NCI-H2107 (cell line): ENCODE measurements at regions not wholly inside any gene's neighbourhood (a gene's known extent, or its start where the extent isn't known, plus 50 kb on each side); places are given as distances from the start of the nearest gene placed in this dataset.
"Not testable (repeated sequence)": the region's sequence is repeated elsewhere in the genome, so short reads cannot be mapped to it uniquely, and the experiment has no call there.

Experiments
- DNase-seq: peaks from one replicate; lab custom pipeline; 2025; lab: John Stamatoyannopoulos, UW

GRCh38 chr7:140283472-140283871 is 106.7 kb upstream of the KDM7A start:
- DNase-seq, result no peak

DNA sequence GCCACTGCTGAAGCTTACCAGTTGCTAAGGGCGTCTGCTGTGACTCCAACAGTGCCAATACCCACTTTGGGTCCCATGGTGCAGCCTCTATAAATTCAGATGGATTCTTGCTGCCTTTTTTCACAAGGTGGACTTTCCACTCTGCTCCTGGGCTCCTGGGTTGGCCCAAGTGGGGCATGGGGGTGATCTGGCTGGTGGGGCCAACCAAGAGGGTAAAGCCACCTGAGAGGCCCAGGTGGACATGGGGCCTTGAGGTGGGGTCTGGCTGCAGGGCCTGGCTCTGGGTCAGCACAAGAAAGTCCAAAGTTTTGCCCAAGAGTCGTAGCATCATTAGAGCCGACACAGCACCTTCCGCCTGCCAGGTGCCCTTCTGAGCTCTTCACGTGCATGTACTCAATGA is 105.2 kb upstream of the KDM7A start:
- DNase-seq, result no peak

- DNase-seq, result no peak
Measured at GRCh38 chr7:140281255-140281654, 104.5 kb upstream of the KDM7A start.

GRCh38 chr7:140276001-140276400 is 99.2 kb upstream of the KDM7A start:
- DNase-seq, result no peak

DNA sequence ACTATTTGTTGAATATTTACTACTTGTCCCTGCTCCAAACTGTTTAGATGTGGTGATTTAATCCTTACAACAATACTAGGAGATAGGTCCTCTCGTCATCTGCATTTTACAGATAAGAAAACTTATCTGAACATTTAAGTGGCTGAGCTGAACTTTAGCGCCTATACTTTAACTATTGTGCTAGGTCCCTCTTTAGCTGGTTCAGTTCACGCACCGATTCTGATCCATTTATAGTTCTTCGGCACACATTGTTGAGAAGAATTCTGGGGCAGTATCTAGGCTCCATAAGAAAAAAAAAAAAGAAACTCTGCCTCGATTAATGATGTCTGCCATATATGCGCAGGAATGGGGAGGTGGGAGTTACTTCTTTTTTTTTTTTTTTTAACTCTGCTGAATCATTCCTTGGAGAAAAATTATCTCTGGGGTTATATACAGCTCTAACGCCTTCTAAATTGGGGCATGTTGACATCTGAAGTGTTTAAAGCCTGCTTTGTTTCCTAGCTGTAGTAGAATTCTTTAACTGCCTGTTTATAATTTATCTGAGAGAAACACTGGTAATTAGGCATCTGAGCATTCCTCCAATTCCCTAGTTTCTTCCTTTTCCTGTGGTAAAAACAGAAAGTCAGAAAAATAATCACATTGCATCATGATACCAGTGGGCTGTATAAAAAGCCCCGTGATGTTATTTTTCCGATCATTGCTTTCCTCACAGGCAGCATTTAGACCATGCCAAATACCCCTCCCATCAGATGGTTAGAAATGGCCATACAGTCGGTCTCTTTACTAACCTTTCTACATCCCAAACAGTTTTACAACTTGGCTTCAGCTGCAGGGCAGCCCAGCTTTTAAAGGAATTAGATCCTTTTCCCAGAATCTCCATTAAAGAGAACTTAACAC is 98.5 kb upstream of the KDM7A start:
- no peak for DNase-seq

DNA sequence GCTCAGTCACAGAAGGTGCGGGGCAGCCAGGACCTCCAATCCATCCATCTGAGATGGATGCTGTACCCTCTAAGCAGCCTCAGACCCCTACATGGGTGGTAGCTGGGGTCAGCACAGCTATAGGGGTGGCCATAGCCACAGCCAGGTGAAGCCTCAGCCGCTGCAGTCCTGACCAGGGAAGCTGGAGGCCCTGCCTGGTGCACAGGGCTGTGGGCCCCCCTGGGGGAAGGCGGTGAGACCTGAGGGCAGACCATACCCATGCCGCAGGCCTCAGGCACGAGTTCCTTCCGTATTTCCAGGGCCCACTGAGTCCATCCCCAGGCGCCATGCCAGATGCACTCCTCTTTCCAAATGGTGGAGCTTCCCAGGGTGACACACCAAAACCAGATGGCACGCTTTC is 96.6 kb upstream of the KDM7A start:
- no peak for DNase-seq

DNA sequence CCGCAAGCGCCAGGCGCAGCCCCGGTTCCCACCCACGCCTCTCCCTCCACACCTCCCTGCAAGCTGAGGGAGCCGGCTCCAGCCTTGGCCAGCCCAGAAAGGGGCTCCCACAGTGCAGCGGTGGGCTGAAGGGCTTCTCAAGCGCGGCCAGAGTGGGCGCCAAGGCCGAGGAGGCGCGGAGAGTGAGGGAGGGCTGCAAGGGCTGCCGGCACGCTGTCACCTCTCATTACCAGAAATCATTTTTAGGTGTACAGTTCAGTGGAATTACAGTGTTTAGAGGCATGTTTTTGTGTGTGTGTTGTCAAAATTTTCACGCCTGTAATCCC is 94.8 kb upstream of the KDM7A start:
- not testable (repeated sequence) for DNase-seq

- DNase-seq, result no peak
Measured at GRCh38 chr7:140269004-140269638, 92.3 kb upstream of the KDM7A start.

DNA sequence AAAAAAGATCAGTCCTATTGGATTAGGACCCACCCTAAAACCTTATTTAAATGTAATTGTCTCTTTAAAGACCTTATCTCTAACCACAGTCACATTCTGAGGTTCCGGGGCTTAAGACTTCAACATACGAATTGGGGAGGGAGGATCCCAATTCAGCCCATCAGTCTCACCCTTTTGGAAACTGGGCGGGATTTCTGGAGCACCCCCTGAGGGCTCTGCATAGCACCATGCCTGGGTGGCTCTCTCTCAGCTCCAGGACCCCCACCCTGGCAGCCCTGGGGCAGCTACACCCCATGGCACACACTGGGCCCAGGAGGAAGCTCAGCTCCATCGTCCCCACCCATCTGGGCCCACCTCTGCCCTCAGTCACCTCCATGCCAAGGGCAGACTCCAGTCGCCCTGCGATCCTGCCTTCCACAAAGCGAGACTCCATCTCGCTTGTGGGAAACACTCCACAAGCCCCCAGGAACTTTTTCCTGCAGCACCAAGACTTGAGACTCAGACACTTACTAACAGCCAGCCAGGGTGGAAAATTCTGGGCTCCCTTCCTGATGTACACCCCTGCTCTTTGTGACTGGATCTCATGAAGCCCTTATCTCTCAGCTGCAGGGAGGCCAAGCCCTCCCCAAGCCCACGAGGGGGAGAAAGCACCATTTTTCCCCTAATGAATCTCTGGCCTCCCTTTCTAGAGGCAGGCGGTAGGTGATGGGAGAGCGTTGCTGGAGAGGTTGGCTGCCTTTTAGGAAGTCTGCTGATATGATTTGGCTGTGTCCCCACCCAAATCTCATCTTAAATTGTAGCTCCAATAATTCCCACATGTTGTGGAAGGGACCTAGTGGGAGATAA is 90.8 kb upstream of the KDM7A start:
- no peak for DNase-seq

DNA sequence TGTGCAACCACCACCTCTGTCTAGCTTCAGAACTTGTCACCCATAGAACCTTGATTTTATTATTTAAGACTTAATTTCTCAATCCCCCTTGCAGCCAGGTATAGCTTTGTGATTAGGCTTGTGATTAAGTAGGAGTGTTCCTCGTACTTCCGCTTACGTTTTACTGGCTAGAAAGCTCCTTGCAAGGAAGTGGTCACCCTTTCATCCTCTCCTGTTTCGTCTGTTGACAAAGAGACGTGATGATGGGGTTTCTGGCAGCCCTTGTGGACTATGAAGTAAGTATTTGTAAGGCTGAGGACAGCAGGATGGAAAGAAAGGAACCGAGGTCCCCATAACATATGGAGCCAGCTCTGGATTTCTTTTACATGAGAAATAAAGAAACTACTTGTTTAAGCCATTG is 86.5 kb upstream of the KDM7A start:
- DNase-seq, result no peak

GRCh38 chr7:140262242-140262903 is 85.6 kb upstream of the KDM7A start:
- DNase-seq, result no peak

DNA sequence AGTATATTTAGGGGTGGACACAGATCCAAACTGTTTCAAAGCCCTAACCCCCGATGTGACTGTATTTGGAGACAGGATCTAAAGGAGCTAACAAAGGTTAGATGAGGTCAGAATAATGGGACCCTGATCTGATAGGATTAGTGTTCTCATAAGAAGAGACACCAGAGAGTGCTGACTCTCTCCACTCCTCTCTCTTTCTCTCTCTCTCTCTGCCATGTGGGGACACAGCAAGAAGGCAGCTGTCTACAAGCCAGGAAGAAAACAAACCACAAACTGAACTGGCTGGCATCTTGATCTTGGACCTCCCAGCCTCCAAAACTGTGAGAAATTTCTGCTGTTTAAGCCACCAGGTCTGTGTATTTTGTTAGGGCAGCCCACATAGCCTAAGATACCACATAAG is 84.7 kb upstream of the KDM7A start:
- no peak for DNase-seq

- DNase-seq, result no peak
Measured at GRCh38 chr7:140261105-140261486, 84.3 kb upstream of the KDM7A start.

- DNase-seq, result no peak
Measured at GRCh38 chr7:140260352-140261104, 83.7 kb upstream of the KDM7A start.

- not testable (repeated sequence) for DNase-seq
Measured at GRCh38 chr7:140257278-140257677, 80.5 kb upstream of the KDM7A start.

GRCh38 chr7:140254976-140255375 is 78.2 kb upstream of the KDM7A start:
- not testable (repeated sequence) for DNase-seq

- DNase-seq, result no peak
Measured at GRCh38 chr7:140249036-140249806, 72.4 kb upstream of the KDM7A start.

GRCh38 chr7:140247559-140247958 is 70.8 kb upstream of the KDM7A start:
- no peak for DNase-seq

- DNase-seq, result no peak
Measured at GRCh38 chr7:140245611-140246105, 68.9 kb upstream of the KDM7A start.
